OCI-LY1 (cell line): ENCODE measurements at regions not wholly inside any gene's neighbourhood (a gene's known extent, or its start where the extent isn't known, plus 50 kb on each side); places are given as distances from the start of the nearest gene placed in this dataset.

Experiments
- H2AFZ ChIP-seq: fragments of 200-600 bp; sonication (generic), shearing (Covaris generic); 2 replicates; pipeline ENCODE4 v1.6.0; 2014; ENCODE audit warnings: antibody characterized with exemption, mild to moderate bottlenecking, low read length
- H3F3A ChIP-seq: fragments of 200-600 bp; sonication (generic), shearing (Covaris generic); 2 replicates; pipeline ENCODE4 v1.6.0; 2014; ENCODE audit warnings: mild to moderate bottlenecking, antibody characterized with exemption, low read length, moderate library complexity; ENCODE audit not compliant: insufficient read depth
- H3K27ac ChIP-seq: fragments of 200-600 bp; sonication (generic); 2 replicates; pipeline ENCODE4 v1.5.1; 2014; ENCODE audit warnings: low read length, mixed run types, mild to moderate bottlenecking, low read depth; ENCODE audit not compliant: poor library complexity, severe bottlenecking
- H3K27me3 ChIP-seq: fragments of 200-600 bp; sonication (generic); 2 replicates; pipeline ENCODE4 v1.6.0; 2014; ENCODE audit warnings: antibody characterized with exemption, mild to moderate bottlenecking, low read length, moderate library complexity; ENCODE audit not compliant: insufficient read depth
- H3K36me3 ChIP-seq: fragments of 200-600 bp; sonication (generic); 2 replicates; pipeline ENCODE4 v1.6.1; 2014; ENCODE audit warnings: mild to moderate bottlenecking, antibody characterized with exemption, low read length, moderate library complexity, mixed read lengths; ENCODE audit not compliant: insufficient read depth
- H3K4me1 ChIP-seq: fragments of 200-600 bp; sonication (generic); 2 replicates; pipeline ENCODE4 v1.5.1; 2014; ENCODE audit warnings: mild to moderate bottlenecking, low read length, moderate library complexity; ENCODE audit not compliant: insufficient read depth, severe bottlenecking
- H3K4me2 ChIP-seq: fragments of 200-600 bp; sonication (generic), shearing (Covaris generic); 2 replicates; pipeline ENCODE4 v1.6.1; 2014; ENCODE audit warnings: low read length
- H3K4me3 ChIP-seq: fragments of 200-600 bp; sonication (generic); 2 replicates; pipeline ENCODE4 v1.5.1; 2014; ENCODE audit warnings: low read length, low read depth, mild to moderate bottlenecking, mixed read lengths; ENCODE audit not compliant: poor library complexity, severe bottlenecking
- H3K79me2 ChIP-seq: fragments of 200-600 bp; shearing (Covaris generic); 2 replicates; pipeline ENCODE4 v1.6.1; 2016; ENCODE audit warnings: mixed run types, low read length, mixed read lengths; ENCODE audit not compliant: insufficient read depth
- H3K9ac ChIP-seq: fragments of 200-600 bp; sonication (generic), shearing (Covaris generic); 2 replicates; pipeline ENCODE4 v1.6.1; 2014; ENCODE audit warnings: mild to moderate bottlenecking, low read length, mixed read lengths
- H3K9me2 ChIP-seq: fragments of 200-600 bp; sonication (generic), shearing (Covaris generic); 2 replicates; pipeline ENCODE4 v1.6.1; 2014; ENCODE audit warnings: low read depth, mild to moderate bottlenecking, low read length, mixed read lengths
- H3K9me3 ChIP-seq: fragments of 200-600 bp; shearing (Covaris generic); 2 replicates; pipeline ENCODE4 v1.6.1; 2014; ENCODE audit warnings: low read length, mixed read lengths
- H4K20me1 ChIP-seq: fragments of 200-600 bp; sonication (generic), shearing (Covaris generic); 2 replicates; pipeline ENCODE4 v1.6.0; 2016; ENCODE audit warnings: mild to moderate bottlenecking, low read length; ENCODE audit not compliant: insufficient read depth
- EZH2 ChIP-seq: fragments of 200-600 bp; sonication (generic), shearing (Covaris generic); IDR thresholded peaks from 2 replicates; pipeline ENCODE4 v1.8.0; 2017; ENCODE audit warnings: borderline replicate concordance, mixed run types, mild to moderate bottlenecking, antibody characterized with exemption, low read length, moderate library complexity, mixed read lengths
- TF ChIP-seq, protein P1 (sequence below): fragments of 200-600 bp; sonication (generic), shearing (Covaris generic); IDR thresholded peaks from 2 replicates; pipeline ENCODE4 v1.5.1; 2017; ENCODE audit warnings: mild to moderate bottlenecking, antibody characterized with exemption, low read length, moderate library complexity, mixed read lengths

- no peaks in the 10 kb centered on the region for H3K27me3 ChIP-seq
- no peaks in the 10 kb centered on the region for H3K36me3 ChIP-seq
- no peaks in the 10 kb centered on the region for H3K79me2 ChIP-seq
- H2AFZ ChIP-seq, result no peak overlapping the region
- no peak overlapping the region for H3K27ac ChIP-seq
- no peaks in the 10 kb centered on the region for H3K4me1 ChIP-seq
- H3K9ac ChIP-seq, result no peak overlapping the region
- H3K9me2 ChIP-seq, result no peaks in the 10 kb centered on the region
- TF ChIP-seq EZH2, result no peak
- TF ChIP-seq, protein P1, sequence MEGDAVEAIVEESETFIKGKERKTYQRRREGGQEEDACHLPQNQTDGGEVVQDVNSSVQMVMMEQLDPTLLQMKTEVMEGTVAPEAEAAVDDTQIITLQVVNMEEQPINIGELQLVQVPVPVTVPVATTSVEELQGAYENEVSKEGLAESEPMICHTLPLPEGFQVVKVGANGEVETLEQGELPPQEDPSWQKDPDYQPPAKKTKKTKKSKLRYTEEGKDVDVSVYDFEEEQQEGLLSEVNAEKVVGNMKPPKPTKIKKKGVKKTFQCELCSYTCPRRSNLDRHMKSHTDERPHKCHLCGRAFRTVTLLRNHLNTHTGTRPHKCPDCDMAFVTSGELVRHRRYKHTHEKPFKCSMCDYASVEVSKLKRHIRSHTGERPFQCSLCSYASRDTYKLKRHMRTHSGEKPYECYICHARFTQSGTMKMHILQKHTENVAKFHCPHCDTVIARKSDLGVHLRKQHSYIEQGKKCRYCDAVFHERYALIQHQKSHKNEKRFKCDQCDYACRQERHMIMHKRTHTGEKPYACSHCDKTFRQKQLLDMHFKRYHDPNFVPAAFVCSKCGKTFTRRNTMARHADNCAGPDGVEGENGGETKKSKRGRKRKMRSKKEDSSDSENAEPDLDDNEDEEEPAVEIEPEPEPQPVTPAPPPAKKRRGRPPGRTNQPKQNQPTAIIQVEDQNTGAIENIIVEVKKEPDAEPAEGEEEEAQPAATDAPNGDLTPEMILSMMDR, result no peak
- no peaks in the 10 kb centered on the region for H4K20me1 ChIP-seq
- no peak overlapping the region for H3K4me3 ChIP-seq
- H3F3A ChIP-seq, result no peaks in the 10 kb centered on the region
- H3K4me2 ChIP-seq, result no peak overlapping the region
- H3K9me3 ChIP-seq, result no peaks in the 10 kb centered on the region
Measured at GRCh38 chr4:129668092-129668491, 572.1 kb downstream of the C4orf33 start.

GRCh38 chr4:129672941-129673340, 577.0 kb downstream of the C4orf33 start:
- no peaks in the 10 kb centered on the region for H3K9me3 ChIP-seq
- no peaks in the 10 kb centered on the region for H3K9me2 ChIP-seq
- no peak overlapping the region for H3K27ac ChIP-seq
- H3K4me3 ChIP-seq, result no peak overlapping the region
- H3F3A ChIP-seq, result no peaks in the 10 kb centered on the region
- H3K4me1 ChIP-seq, result no peaks in the 10 kb centered on the region
- H2AFZ ChIP-seq, result no peak overlapping the region
- TF ChIP-seq, protein P1, result no peak
- no peak for TF ChIP-seq EZH2
- H3K4me2 ChIP-seq, result no peak overlapping the region
- H4K20me1 ChIP-seq, result no peaks in the 10 kb centered on the region
- no peaks in the 10 kb centered on the region for H3K79me2 ChIP-seq
- no peaks in the 10 kb centered on the region for H3K36me3 ChIP-seq
- H3K27me3 ChIP-seq, result no peaks in the 10 kb centered on the region
- H3K9ac ChIP-seq, result no peak overlapping the region

- H4K20me1 ChIP-seq, result no peaks in the 10 kb centered on the region
- no peaks in the 10 kb centered on the region for H3F3A ChIP-seq
- no peaks in the 10 kb centered on the region for H3K79me2 ChIP-seq
- no peak overlapping the region for H2AFZ ChIP-seq
- no peak overlapping the region for H3K4me2 ChIP-seq
- no peaks in the 10 kb centered on the region for H3K4me1 ChIP-seq
- no peak for TF ChIP-seq EZH2
- TF ChIP-seq, protein P1, result no peak
- no peak overlapping the region for H3K4me3 ChIP-seq
- H3K9me2 ChIP-seq, result no peaks in the 10 kb centered on the region
- no peaks in the 10 kb centered on the region for H3K27me3 ChIP-seq
- H3K9me3 ChIP-seq, result no peaks in the 10 kb centered on the region
- no peak overlapping the region for H3K27ac ChIP-seq
- H3K36me3 ChIP-seq, result no peaks in the 10 kb centered on the region
- H3K9ac ChIP-seq, result no peak overlapping the region
Measured at GRCh38 chr4:129675036-129675435, 579.1 kb downstream of the C4orf33 start.
